22Rv1 (cell line): ENCODE measurements at regions not wholly inside any gene's neighbourhood (a gene's known extent, or its start where the extent isn't known, plus 50 kb on each side); places are given as distances from the start of the nearest gene placed in this dataset.
"Not testable (repeated sequence)": the region's sequence is repeated elsewhere in the genome, so short reads cannot be mapped to it uniquely, and the experiment has no call there.

Experiments used
- H3K27ac ChIP-seq: fragments of 450-650 bp; 2 replicates; pipeline ENCODE4 v1.5.1; 2017
- ZFX ChIP-seq: fragments of 450-650 bp; IDR thresholded peaks from 2 replicates; pipeline ENCODE4 v1.6.1; 2017; ENCODE audit warnings: antibody characterized with exemption, borderline replicate concordance
- TF ChIP-seq, protein P1 (sequence below): fragments of 450-650 bp; IDR thresholded peaks from 2 replicates; pipeline ENCODE4 v1.5.1; 2017; ENCODE audit warnings: mild to moderate bottlenecking

- H3K27ac ChIP-seq = no peak overlapping the region
- TF ChIP-seq ZFX = no peak
- TF ChIP-seq, protein P1, sequence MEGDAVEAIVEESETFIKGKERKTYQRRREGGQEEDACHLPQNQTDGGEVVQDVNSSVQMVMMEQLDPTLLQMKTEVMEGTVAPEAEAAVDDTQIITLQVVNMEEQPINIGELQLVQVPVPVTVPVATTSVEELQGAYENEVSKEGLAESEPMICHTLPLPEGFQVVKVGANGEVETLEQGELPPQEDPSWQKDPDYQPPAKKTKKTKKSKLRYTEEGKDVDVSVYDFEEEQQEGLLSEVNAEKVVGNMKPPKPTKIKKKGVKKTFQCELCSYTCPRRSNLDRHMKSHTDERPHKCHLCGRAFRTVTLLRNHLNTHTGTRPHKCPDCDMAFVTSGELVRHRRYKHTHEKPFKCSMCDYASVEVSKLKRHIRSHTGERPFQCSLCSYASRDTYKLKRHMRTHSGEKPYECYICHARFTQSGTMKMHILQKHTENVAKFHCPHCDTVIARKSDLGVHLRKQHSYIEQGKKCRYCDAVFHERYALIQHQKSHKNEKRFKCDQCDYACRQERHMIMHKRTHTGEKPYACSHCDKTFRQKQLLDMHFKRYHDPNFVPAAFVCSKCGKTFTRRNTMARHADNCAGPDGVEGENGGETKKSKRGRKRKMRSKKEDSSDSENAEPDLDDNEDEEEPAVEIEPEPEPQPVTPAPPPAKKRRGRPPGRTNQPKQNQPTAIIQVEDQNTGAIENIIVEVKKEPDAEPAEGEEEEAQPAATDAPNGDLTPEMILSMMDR = no peak
Measured at GRCh38 chr6:130699742-130700141, 127.5 kb upstream of the SMLR1 start.

GRCh38 chr6:130700397-130700796 is 126.8 kb upstream of the SMLR1 start:
- no peak for TF ChIP-seq ZFX
- TF ChIP-seq, protein P1 = no peak
- no peak overlapping the region for H3K27ac ChIP-seq

- H3K27ac ChIP-seq = peak overlapping the region; percentile 66
- TF ChIP-seq, protein P1 = no peak
- no peak for TF ChIP-seq ZFX
Measured at GRCh38 chr6:130708338-130708737, 118.9 kb upstream of the SMLR1 start.

DNA sequence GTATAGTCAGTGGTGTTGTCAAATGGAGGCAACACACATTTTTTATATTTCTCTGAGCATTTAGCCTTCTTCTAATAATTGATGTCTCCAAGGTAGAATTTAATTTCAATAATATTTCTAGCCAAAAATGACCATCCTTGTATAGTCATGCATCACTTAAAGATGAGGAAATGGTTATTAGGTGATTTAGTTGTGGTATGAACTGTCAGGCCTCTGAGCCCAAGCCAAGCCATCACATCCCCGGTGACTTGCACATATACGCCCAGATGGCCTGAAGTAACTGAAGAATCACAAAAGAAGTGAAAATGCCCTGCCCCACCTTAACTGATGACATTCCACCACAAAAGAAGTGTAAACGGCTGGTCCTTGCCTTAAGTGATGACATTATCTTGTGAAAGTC is 115.6 kb upstream of the SMLR1 start:
- H3K27ac ChIP-seq = not testable (repeated sequence)

DNA sequence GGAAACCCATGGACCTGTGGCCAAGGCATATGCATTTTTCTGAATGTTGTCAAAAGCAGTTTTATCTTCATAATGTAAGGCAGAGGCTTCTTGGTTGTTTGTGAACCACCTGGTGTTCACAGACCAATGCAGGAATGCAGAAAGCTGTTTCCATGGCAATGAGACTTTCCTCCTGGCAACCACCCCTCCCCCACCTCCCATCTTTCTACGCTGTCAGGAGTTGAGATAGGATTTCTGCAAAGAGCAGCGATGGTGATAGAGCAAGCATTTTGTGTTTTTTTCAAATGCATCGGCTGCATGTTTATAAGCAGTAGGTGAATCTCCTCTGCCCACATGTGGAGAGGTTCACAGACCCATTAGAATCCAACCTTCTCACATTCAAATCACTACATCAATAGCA is 114.1 kb upstream of the SMLR1 start:
- no peak overlapping the region for H3K27ac ChIP-seq
- TF ChIP-seq, protein P1 = no peak

GRCh38 chr6:130715058-130715457 is 112.1 kb upstream of the SMLR1 start:
- no peak overlapping the region for H3K27ac ChIP-seq
- TF ChIP-seq, protein P1 = no peak
- no peak for TF ChIP-seq ZFX

DNA sequence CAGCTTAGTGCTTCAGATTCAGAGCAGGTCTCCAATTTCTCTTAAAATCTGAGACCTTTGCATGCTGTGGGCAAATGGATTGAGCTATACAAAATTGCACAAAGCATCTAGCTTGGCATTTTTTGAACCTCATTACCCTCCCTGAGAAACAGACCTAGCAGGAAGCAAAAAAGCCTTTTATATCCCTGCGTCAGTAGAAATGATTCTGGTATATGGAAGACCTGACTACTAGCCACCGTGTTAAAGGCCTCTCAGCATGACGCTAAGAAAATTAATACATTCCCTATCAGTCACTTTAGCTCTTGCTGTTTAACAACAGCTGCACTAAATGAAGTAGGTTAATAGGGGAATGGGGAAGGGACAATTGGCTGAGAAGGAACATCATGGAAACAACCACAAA is 110.7 kb upstream of the SMLR1 start:
- no peak overlapping the region for H3K27ac ChIP-seq
- no peak for TF ChIP-seq ZFX
- TF ChIP-seq, protein P1 = no peak

DNA sequence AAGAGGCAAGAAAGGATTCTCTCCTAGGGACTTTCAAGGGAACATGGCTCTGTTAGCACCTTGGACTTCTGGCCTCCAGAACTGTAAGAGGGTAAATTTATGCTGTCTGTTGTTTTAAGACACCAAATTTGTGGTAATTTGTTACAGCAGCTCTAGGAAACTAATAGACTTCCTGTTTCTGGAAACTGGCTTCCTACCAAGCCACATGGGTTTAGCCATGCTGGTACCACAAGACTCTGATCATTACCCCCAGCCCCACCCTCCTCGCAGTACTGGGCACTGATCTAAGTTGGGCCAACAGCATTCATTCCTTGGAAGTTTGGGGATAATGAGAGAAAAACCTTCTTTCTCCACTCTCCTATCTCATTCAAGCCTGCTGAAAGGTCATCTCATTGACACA is 109.5 kb upstream of the SMLR1 start:
- no peak for TF ChIP-seq ZFX
- TF ChIP-seq, protein P1 = no peak
- no peak overlapping the region for H3K27ac ChIP-seq
